Renal cortical epithelial cell (primary cell): ENCODE measurements at regions not wholly inside any gene's neighbourhood (a gene's known extent, or its start where the extent isn't known, plus 50 kb on each side); places are given as distances from the start of the nearest gene placed in this dataset.
"Not testable (repeated sequence)": the region's sequence is repeated elsewhere in the genome, so short reads cannot be mapped to it uniquely, and the experiment has no call there.

Experiments used
- DNase-seq: peaks from one replicate; pipeline ENCODE4 v3.0.0-alpha.2; 2011; ENCODE audit warnings: low read depth

DNA sequence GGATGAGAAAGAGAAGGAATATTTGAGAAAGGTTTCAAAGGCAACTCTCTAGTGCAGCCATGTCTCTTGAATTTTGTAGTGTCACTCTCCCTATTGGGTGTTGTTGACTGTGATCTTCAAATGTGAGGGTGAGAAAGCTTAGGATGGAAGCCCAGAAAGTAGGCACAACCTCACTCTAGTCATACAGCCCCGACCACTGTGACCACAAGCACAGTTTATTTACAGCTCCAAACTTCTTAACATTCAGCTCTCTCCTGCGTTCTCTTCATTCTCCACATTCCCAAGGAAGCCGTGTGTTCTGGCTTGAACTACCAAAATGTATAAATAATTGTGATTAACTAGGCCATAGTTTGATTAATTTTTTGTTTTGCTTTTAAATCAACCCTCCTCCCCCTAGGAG is 542.9 kb downstream of the LRRC70 start:
- DNase-seq = peak; percentile 48

DNA sequence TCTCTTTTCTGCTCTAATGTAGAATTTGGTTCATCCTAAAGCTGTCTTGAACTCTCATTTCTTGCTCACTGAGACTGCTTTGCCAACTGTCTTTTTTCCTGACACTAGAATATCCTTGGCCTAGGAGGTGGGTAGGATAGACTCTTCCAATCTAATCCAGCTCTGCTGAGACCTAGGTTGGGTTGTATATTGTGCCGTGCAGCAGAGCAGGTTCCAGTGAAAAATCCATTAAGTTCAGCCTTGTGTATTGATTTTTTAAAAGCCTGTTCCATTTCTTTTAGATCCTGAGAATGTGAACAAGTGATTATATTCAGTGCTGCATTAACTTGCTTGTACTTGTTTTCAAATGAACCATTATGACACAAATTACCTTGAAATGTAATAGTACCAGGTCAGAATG is 539.6 kb downstream of the LRRC70 start:
- no peak for DNase-seq

DNA sequence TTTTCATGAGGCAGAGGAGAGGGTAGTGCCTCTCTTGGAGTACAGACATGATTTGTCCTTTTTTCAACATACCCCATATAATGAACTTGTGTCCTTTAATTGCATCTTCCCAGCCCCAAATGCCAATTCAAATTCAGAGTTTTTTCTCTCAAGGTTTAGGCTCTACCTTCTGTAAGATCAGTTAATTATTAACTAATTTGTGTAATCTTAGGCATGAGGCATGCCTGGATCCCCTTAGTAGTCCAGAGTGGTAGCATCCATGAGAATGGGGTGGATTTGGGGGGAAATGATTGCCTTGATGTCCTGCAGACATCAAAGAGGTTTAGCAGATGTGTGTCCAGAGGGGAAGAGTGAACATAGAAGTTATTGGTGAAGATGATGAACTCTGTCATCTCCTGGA is 533.3 kb downstream of the LRRC70 start:
- peak; percentile 59 for DNase-seq

DNA sequence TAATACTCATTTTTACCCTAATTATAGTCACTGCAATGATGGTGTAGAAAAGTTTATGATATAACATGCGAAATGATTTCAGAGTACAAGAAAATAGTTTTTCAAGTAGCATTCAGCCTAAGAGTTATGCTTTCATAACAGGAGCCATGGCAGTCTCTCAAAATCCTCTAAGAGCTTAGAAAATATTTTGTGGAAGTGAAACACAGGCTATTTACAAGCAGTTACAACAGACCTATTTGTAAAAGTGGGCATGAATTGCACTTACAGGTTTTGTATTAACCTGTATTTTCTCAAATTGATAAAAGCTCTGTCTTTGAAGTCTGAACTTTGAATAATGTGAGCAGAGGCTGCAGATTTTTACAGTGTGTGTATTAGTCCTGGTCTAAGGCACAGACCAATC is 523.3 kb downstream of the LRRC70 start:
- DNase-seq = no peak

- DNase-seq = no peak
Observed at GRCh38 chr5:63097286-63097685, 518.7 kb downstream of the LRRC70 start.

DNA sequence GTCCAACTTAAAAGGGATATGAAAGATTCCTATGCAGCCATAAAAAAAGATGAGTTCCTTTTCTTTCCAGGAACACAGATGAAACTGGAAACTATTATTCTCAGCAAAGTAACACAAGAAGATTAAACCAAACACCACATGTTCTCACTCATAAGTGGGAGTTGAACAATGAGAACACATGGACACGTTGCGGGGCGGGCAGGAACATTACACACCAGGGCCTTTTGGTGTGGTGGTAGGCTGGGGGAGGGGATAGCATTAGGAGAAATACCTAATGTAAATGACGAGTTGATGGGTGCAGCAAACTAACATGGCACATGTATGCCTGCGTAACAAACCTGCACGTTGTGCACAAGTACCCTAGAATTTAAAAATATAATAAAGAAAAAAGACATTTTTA is 516.1 kb downstream of the LRRC70 start:
- no peak for DNase-seq

- DNase-seq = no peak
Observed at GRCh38 chr5:63089147-63089546, 510.5 kb downstream of the LRRC70 start.

GRCh38 chr5:63085561-63085960 is 506.9 kb downstream of the LRRC70 start:
- no peak for DNase-seq

- DNase-seq = not testable (repeated sequence)
Observed at GRCh38 chr5:63083689-63084088, 505.1 kb downstream of the LRRC70 start.

DNA sequence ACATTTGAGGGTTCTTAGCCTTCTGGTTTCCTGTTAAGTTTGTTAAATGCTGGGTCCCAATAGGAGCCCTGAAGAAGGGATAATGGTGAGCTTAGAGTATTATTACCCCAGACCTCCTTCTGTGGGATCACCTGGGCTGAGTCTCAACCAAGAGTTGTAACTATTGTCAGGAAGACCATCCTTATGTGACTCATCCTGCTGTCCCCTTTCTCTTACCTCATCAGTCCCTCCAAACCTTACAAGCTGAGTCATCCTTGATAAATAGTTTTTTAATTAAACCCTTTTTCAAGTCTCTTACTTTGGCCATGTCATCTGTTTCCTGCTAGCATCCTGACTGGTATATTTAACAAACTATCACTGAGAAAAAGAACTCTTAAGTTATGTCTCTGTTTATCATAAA is 502.8 kb downstream of the LRRC70 start:
- peak; percentile 35 for DNase-seq

GRCh38 chr5:63070001-63070400 is 491.4 kb downstream of the LRRC70 start:
- DNase-seq = no peak

DNA sequence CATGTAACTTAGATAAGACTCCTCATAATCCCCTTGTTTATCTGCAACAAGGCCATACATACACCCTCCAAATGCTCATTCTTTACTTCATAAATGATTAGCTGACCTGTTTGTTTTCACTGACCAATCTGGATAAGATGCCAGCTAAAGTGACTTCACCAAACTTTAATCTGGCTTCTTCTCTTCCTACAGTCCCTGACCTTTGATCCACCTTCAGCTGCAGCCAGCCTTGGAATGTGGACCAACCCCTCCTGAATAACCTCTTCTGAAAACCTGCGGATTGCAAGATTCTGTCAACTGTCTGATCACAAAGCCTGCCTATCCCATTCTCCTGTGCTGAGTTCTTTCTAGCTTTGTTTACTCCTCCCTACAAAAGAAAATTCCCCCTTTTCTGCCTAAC is 476.8 kb downstream of the LRRC70 start:
- peak; percentile 75 for DNase-seq

DNA sequence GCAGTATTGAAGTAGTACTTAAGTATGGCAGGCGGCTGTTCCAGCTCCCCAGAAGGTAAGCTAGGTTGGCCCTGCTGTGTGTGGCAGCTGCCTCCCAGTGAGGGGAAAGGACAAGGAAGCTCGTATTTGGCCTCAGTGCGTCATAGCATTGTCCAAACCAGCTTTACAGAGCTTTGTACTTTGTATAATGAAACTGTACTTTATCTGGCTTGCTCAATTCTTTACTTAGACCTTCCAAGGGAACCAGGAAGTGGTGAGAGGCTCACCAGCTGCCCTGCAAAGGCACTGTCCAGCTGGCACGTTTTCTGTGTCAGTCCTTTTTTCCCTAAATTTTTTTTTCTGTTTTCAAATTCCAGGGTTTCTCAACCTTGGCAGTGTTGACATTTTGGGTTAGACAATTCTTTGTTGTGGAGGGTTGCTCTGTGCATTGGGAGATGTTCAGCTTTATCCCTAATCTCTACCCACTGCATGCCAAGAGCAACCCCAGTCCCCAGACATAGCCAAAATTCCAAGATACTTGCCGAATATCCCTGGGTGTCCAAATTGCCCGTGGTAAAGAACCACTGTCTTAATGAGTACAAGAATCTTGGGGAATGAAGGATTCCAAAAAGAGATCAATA is 474.5 kb downstream of the LRRC70 start:
- peak; percentile 48 for DNase-seq

DNA sequence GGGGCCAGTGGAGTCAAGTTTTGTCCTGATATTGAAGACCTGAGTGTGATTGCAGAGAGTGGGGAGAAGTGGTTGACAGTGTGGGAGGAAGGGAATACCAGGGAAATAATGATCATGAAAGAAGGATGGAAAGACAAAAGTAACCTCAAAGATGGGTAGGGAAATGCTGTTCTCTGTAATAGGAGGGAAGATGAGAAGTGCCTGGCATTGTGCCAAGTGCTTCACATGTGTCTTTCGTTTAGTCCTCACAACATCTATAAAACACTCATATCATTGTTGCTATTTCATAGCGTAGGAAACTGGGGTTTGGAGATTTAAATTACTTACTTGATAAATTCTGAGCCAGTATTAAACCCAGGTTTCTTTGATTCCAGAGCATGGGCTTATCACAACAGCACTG is 472.3 kb downstream of the LRRC70 start:
- DNase-seq = no peak

- no peak for DNase-seq
Observed at GRCh38 chr5:63049935-63050334, 471.3 kb downstream of the LRRC70 start.

DNA sequence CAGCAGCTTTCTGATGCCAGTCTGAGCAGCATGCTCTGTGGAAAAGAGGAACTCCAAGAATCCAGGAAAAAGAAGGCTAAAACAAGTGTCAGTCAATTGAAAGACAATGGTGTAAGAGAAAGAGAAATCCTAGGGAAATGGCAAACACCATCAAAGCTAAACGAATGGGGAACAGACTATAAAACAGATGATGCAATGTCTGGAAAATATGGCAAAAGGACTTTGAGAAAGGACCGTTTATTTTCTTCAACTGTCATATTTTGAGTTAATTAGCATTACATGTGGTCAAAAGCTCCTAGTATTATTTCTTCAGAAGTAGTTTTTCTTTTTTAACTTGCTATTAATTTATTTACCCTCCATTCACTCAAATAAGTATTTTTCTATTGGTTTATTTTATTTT is 465.2 kb downstream of the LRRC70 start:
- peak; percentile 47 for DNase-seq

DNA sequence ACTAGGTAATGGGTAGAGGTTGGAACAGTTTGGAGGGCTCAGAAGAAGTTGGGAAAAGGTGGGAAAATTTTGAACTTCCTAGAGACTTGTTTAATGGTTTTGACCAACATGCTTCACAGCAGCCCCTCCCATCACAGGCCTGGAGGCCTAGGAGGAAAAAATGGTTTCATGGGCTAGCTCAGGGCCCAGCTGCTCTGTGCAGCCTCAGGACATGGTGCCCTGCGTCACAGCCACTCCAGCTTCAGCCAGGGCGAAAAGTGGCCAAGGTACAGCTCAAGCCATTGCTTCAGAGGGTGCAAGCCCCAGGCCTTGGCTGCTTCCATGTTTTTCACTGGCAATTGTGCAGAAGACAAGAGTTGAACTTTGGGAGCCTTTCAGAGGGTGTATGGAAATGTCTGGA is 453.7 kb downstream of the LRRC70 start:
- DNase-seq = no peak

GRCh38 chr5:63029891-63030290 is 451.3 kb downstream of the LRRC70 start:
- no peak for DNase-seq

DNA sequence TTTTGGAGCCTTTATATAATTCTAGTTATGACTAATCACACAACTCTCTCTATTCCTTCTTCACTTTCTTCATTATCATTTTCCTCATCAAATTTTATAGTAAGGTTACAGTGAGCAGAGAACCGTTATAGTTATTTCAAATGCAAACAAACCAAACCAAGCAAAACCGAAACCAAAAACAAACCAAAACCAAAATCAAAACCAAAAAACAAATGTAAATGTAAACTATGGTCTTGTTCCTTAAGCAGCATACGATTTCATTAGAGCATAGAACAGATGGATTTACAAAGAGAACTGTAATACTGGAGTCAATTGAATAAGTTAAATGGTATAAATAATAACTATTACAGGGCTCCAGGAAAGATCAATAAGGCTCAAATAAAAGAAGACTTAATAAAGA is 447.1 kb downstream of the LRRC70 start:
- DNase-seq = no peak

- DNase-seq = no peak
Observed at GRCh38 chr5:63022403-63022802, 443.8 kb downstream of the LRRC70 start.

DNA sequence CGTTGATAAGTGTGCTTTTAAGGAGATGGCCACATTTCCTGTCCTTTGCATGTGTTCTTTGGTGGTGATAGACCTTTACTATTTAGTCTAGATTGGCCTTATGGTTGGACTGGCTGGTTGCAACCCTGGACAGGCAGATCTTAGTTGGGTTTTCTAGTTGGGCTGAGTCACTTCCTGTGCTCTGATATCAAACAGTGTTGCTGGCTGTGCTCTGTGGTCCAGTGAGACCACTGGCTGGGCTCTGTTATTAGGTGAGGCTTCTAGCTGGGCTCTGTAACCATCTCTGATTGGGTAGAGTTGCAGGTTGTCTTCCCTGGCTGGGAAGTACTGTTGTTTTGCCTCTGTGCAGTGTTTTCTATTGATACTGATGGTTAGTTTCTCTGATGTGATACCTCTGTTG is 432.5 kb downstream of the LRRC70 start:
- DNase-seq = no peak

DNA sequence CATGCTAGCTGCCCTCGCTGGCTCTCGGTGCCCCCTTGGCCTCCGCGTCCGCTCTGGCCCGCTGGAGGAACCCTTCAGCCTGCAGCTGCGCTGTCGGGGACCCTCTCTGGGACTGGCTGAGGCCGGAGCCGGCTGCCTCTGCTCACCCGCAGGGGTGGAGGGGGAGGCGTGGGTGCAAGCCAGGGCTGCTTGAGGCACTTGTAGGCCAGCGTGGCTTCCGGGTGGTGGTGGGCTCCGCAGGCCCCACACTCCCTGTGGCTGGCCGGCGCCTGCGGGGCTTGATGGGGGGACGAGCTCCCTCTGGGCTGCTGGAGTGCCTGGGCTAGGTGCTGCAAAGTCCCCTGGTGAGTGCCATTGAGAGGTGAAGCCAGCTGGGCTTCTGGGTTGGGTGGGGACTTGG is 429.6 kb downstream of the LRRC70 start:
- no peak for DNase-seq

DNA sequence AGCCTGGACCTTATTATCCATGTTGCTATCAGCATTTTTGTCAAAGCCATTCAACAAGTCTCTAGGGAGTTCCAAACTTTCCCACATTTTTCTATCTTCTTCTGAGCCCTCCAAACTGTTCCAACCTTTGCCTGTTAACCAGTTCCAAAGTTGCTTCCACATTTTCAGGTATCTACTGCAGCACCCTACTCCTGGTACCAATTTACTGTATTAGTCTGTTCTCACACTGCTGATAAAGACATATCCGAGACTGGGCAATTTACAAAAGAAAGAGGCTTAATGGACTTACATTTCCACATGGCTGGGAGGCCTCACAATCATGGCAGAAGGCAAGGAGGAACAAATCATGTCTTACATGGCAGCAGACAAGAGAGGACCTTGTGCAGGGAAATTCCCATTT is 416.2 kb downstream of the LRRC70 start:
- DNase-seq = not testable (repeated sequence)

DNA sequence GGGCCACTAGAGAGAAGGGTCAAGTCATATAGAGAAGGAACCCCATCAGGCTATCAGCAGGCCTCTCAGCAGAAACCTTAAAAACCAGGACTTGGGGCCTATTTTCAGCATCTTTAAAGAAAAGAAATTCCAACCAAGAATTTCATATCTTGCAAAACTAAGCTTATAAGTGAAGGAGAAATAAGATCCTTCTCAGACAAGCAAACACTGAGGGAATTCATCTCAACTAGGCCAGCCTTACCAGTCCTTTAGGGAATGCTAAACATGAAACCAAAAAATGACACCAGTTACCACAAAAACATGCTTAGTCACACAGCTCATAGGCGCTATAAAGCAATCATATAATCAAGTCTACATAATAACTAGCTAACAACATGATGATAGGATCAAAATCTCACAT is 407.1 kb downstream of the LRRC70 start:
- DNase-seq = no peak

GRCh38 chr5:62982348-62982747 is 403.7 kb downstream of the LRRC70 start:
- no peak for DNase-seq
